Tibial artery (tissue), 4 donors: ENCODE measurements at regions not wholly inside any gene's neighbourhood (a gene's known extent, or its start where the extent isn't known, plus 50 kb on each side); places are given as distances from the start of the nearest gene placed in this dataset.
A peak's percentile ranks its signal among the peaks of the same experiment; 100 is the strongest.

Source experiments
- DNase-seq, 2 donors: peaks; one replicate each; pipeline ENCODE4 v3.0.0-alpha.2; 2019
- H3K27ac ChIP-seq, 2 donors: fragments of 200-600 bp; sonication (generic) in 1 of 2; 1 replicate in 1 of 2; 2 replicates in 1 of 2; pipeline ENCODE4 v1.5.1; 2018 to 2019; ENCODE audit warnings: mild to moderate bottlenecking in 1 of 2
- H3K27me3 ChIP-seq, 2 donors: fragments of 200-600 bp; sonication (generic) in 1 of 2; one replicate each; pipeline versions ENCODE4 v1.5.1 to v1.6.0; 2016 to 2019
- H3K36me3 ChIP-seq, 3 donors: fragments of 200-600 bp; sonication (generic) in 2 of 3; one replicate each; pipeline ENCODE4 v1.5.1; 2016 to 2019; ENCODE audit warnings: mild to moderate bottlenecking in 2 of 3
- H3K4me1 ChIP-seq, 4 donors: fragments of 200-600 bp; sonication (generic) in 2 of 4; 1 replicate in 3 of 4; 2 replicates in 1 of 4; pipeline ENCODE4 v1.5.1; 2016 to 2019
- H3K4me3 ChIP-seq, 2 donors: fragments of 200-600 bp; sonication (generic) in 1 of 2; 1 replicate in 1 of 2; 2 replicates in 1 of 2; pipeline ENCODE4 v1.5.1; 2018 to 2019; ENCODE audit warnings: mild to moderate bottlenecking in 2 of 2
- H3K9me3 ChIP-seq, 3 donors: fragments of 200-600 bp; sonication (generic) in 1 of 3; one replicate each; pipeline ENCODE4 v1.5.1; 2016 to 2019
- CTCF ChIP-seq, 2 experiments: fragments of 200-600 bp in 1 of 2; fragments of 450-650 bp in 1 of 2; IDR thresholded peaks; one replicate each; pipeline ENCODE4 v1.5.1; 2017 to 2019; ENCODE audit warnings: antibody characterized with exemption in 2 of 2, mild to moderate bottlenecking in 1 of 2, moderate library complexity in 1 of 2
- intact Hi-C: fragments of 100-400 bp; cut with DNase I; formaldehyde crosslinking; loops from one replicate; pipeline ENCODE4 v1.15.0; 2023; ENCODE audit warnings: low total_unique reads

- no peak for TF ChIP-seq CTCF (IDR thresholded peaks at IDR 0.05)
- H3K9me3 ChIP-seq, result no peaks in the 10 kb centered on the region
- H3K27me3 ChIP-seq, result no peaks in the 10 kb centered on the region
Measured at GRCh38 chr4:74524985-74525384, 80.0 kb downstream of the AREG start.

GRCh38 chr4:74527049-74527448 is 82.1 kb downstream of the AREG start:
- Histone ChIP-seq H3K4me3 (no peak overlapping the region), H3K27ac (no peak overlapping the region), H3K9me3 (no peaks in the 10 kb centered on the region), H3K36me3 (no peaks in the 10 kb centered on the region), H3K27me3 (no peaks in the 10 kb centered on the region), H3K4me1 (no peaks in the 10 kb centered on the region)
- intact Hi-C loops, result no loop called here
- TF ChIP-seq CTCF (IDR thresholded peaks at IDR 0.05), result no peak
- DNase-seq, result no peak

More at GRCh38 chr4:74524985-74525384, 80.0 kb downstream of the AREG start:
- H3K36me3 ChIP-seq, result no peaks in the 10 kb centered on the region
- H3K4me1 ChIP-seq, result no peaks in the 10 kb centered on the region
- no peak overlapping the region for H3K4me3 ChIP-seq
- H3K27ac ChIP-seq, result no peak overlapping the region
- intact Hi-C loops, result no loop called here
- DNase-seq, result no peak

GRCh38 chr4:74528178-74528577 is 83.2 kb downstream of the AREG start:
- Histone ChIP-seq H3K4me1 (no peaks in the 10 kb centered on the region), H3K9me3 (no peaks in the 10 kb centered on the region), H3K27me3 (no peaks in the 10 kb centered on the region), H3K36me3 (no peaks in the 10 kb centered on the region), H3K4me3 (no peak overlapping the region), H3K27ac (no peak overlapping the region)
- intact Hi-C loops, result no loop called here
- DNase-seq, result no peak
- TF ChIP-seq CTCF (IDR thresholded peaks at IDR 0.05), result no peak

- intact Hi-C loops, result loop anchor here (5.0 kb wide), 1 partner anchor 152 kb away; no protein-coding TSS in a partner anchor
Measured at GRCh38 chr4:74529284-74530041, 84.5 kb downstream of the AREG start.

GRCh38 chr4:74531963-74532794 is 87.2 kb downstream of the AREG start:
- H3K27ac ChIP-seq, result no peak overlapping the region
- H3K27me3 ChIP-seq, result no peaks in the 10 kb centered on the region
- DNase-seq, result no peak
- H3K4me3 ChIP-seq, result no peak overlapping the region
- intact Hi-C loops, result loop anchor here (5.0 kb wide), 1 partner anchor 155 kb away; no protein-coding TSS in a partner anchor
- no peaks in the 10 kb centered on the region for H3K9me3 ChIP-seq
- H3K4me1 ChIP-seq, result no peaks in the 10 kb centered on the region
- peak; percentile 55 to 72 for TF ChIP-seq CTCF (IDR thresholded peaks at IDR 0.05)
- H3K36me3 ChIP-seq, result no peaks in the 10 kb centered on the region

More at GRCh38 chr4:74529284-74530041, 84.5 kb downstream of the AREG start:
- Histone ChIP-seq H3K4me1 (no peaks in the 10 kb centered on the region), H3K27ac (no peak overlapping the region), H3K27me3 (no peaks in the 10 kb centered on the region), H3K9me3 (no peaks in the 10 kb centered on the region), H3K36me3 (no peaks in the 10 kb centered on the region), H3K4me3 (no peak overlapping the region)
- TF ChIP-seq CTCF (IDR thresholded peaks at IDR 0.05), result no peak
- DNase-seq, result no peak
